ENCODE measurements at regions not wholly inside any gene's neighbourhood (a gene's known extent, or its start where the extent isn't known, plus 50 kb on each side); places are given as distances from the start of the nearest gene placed in this dataset.

- no peak for TF ChIP-seq CTCF (conservative IDR thresholded peaks at IDR 0.05; ENCODE audit: low read depth, low read length)
- TF ChIP-seq EZH2 (IDR thresholded peaks at IDR 0.05; ENCODE audit: low read length, unreplicated experiment), result no peak
- TF ChIP-seq EZH2phosphoT487 (IDR thresholded peaks at IDR 0.05; ENCODE audit: borderline replicate concordance, low read length), result no peak
Measured at GRCh38 chrX:14220386-14220944, 190.8 kb upstream of the GEMIN8 start.
